ENCODE measurements at regions not wholly inside any gene's neighbourhood (a gene's known extent, or its start where the extent isn't known, plus 50 kb on each side); places are given as distances from the start of the nearest gene placed in this dataset.

- peaks cover 3% of the 10 kb centered on the region for H3K27me3 ChIP-seq (ENCODE audit: control insufficient read depth, insufficient read depth, low read length)
Observed at GRCh38 chr10:69723653-69724052, 78.1 kb upstream of the COL13A1 start.

DNA sequence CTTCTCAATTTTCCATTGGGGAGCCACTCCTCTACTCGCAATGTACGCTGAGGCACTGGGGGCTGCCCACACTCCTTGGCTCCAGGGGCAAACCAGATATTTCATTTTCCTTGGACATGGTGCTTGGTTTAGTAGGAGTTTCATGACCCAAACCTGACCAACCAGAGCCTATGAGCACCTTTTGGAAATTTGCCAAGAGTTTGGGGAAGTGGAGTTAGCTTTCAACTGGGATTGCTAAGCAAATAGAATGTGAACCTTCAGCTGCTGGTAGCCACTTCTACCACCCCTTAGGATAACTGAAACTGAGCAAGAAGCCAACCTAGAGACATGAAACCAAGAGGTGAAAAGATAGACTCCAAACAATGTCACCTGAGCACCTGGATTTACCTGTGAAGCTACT is 74.9 kb upstream of the COL13A1 start:
- Histone ChIP-seq H3K4me1 (ENCODE audit: control insufficient read depth, insufficient read depth, low read length) (peaks cover 8% of the 10 kb centered on the region), H3K9me3 (ENCODE audit: control insufficient read depth, low read length) (no peaks in the 10 kb centered on the region), H3K27me3 (ENCODE audit: control insufficient read depth, insufficient read depth, low read length) (no peaks in the 10 kb centered on the region), H3K36me3 (ENCODE audit: control insufficient read depth, insufficient read depth, low read length) (no peaks in the 10 kb centered on the region), H3K9ac (ENCODE audit: low read length) (no peak overlapping the region), H3K4me3 (ENCODE audit: low read length) (no peak overlapping the region)

More at GRCh38 chr10:69723653-69724052, 78.1 kb upstream of the COL13A1 start:
- Histone ChIP-seq H3K9ac (ENCODE audit: low read length) (no peak overlapping the region), H3K4me3 (ENCODE audit: low read length) (no peak overlapping the region), H3K4me1 (ENCODE audit: control insufficient read depth, insufficient read depth, low read length) (no peaks in the 10 kb centered on the region), H3K36me3 (ENCODE audit: control insufficient read depth, insufficient read depth, low read length) (no peaks in the 10 kb centered on the region), H3K9me3 (ENCODE audit: control insufficient read depth, low read length) (no peaks in the 10 kb centered on the region)

DNA sequence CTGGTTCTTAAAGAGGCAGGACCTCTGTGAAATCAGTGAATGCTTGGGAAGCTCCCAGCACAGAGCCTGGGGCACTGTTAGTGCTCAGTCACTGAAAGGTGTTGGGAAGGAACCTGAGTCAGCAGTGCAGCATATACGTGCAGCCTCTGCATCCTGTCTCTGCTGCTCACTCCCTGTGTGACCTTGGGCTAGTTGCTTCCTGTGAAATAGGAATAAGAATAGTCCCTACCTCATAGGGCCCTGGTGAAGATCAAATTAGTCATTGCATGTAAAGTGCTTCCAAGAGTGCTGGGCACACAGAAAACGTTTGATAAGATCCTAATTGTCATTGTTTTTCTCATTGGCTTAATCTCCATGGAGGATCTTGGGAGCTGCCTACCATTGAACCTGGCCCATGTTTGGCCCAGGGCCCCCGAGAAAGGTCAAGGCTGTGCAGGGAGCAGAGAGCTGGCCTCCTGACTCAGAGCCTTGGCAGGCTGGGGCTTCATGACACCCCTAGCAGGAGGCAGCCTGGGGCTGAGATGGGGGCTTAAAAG is 73.3 kb upstream of the COL13A1 start:
- H3K9ac ChIP-seq (ENCODE audit: low read length), result no peak overlapping the region
- H3K36me3 ChIP-seq (ENCODE audit: control insufficient read depth, insufficient read depth, low read length), result no peaks in the 10 kb centered on the region
- no peaks in the 10 kb centered on the region for H3K9me3 ChIP-seq (ENCODE audit: control insufficient read depth, low read length)
- H3K4me1 ChIP-seq (ENCODE audit: control insufficient read depth, insufficient read depth, low read length), result peaks cover 12% of the 10 kb centered on the region
- no peaks in the 10 kb centered on the region for H3K27me3 ChIP-seq (ENCODE audit: control insufficient read depth, insufficient read depth, low read length)
- H3K4me3 ChIP-seq (ENCODE audit: low read length), result no peak overlapping the region

DNA sequence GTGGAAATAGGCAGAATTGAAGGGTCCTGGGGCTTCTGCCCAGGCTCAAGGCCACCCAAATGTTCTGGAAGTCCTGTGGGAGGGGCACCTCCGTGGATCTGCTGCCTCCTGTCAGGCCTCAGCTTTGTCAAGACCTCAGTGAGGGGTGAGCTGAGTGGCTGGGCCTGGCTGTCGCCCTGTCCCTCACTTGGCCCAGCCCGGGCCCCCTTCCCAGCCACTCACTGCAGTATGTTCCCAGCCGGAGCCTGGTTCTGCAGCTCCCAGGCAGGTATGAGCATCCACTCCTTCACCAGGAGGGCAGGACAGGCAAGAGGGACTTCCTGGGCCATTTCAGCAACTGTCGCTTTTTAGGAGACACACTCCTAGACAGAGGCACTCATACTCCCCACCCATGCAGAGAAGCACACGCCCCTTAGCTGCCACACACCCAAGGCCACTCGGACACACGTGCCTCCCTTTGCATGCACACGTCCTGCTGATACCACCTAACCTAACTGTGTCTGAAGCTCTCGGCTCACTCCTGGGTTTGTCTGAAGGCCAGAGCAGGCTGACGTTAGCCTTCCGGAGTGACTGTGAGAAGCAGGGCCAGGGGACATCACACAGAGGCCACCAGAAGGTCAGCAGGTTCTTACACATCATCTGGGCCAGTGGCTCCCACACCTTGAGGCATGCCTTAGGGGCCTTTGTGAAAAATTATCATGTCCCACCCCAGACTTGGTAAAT is 72.2 kb upstream of the COL13A1 start:
- H3K4me1 ChIP-seq (ENCODE audit: control insufficient read depth, insufficient read depth, low read length), result peaks cover 23% of the 10 kb centered on the region

GRCh38 chr10:69730251-69731156 is 71.2 kb upstream of the COL13A1 start:
- no peak overlapping the region for H3K4me3 ChIP-seq (ENCODE audit: low read length)
- H3K27me3 ChIP-seq (ENCODE audit: control insufficient read depth, insufficient read depth, low read length), result no peaks in the 10 kb centered on the region
- no peaks in the 10 kb centered on the region for H3K36me3 ChIP-seq (ENCODE audit: control insufficient read depth, insufficient read depth, low read length)
- no peak overlapping the region for H3K9ac ChIP-seq (ENCODE audit: low read length)
- no peaks in the 10 kb centered on the region for H3K9me3 ChIP-seq (ENCODE audit: control insufficient read depth, low read length)
- peaks cover 25% of the 10 kb centered on the region for H3K4me1 ChIP-seq (ENCODE audit: control insufficient read depth, insufficient read depth, low read length)

More for the DNA sequence above, 72.2 kb upstream of the COL13A1 start:
- no peaks in the 10 kb centered on the region for H3K9me3 ChIP-seq (ENCODE audit: control insufficient read depth, low read length)
- H3K9ac ChIP-seq (ENCODE audit: low read length), result no peak overlapping the region
- no peaks in the 10 kb centered on the region for H3K27me3 ChIP-seq (ENCODE audit: control insufficient read depth, insufficient read depth, low read length)
- H3K4me3 ChIP-seq (ENCODE audit: low read length), result no peak overlapping the region
- H3K36me3 ChIP-seq (ENCODE audit: control insufficient read depth, insufficient read depth, low read length), result no peaks in the 10 kb centered on the region

DNA sequence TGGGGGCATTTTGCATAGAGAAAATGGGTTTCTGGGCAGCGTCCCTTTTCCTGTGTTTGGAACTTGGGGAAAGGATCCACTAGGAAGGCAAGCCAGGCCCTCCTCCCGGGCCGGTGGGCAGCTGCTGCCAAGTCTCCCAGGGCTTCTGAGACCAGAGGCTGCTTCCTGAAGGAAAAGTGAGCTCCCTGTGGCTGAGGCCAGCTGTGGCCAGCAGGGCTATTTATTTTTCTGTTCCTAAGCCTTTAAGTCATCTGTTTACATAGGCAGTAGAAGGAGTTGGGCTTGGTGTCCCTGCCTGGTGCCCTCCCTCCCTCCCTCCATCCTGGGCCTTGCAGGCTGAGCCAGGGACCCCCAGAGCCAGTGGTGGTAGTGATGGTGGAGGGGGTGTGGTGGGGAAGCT is 70.5 kb upstream of the COL13A1 start:
- Histone ChIP-seq H3K4me1 (ENCODE audit: control insufficient read depth, insufficient read depth, low read length) (peaks cover 25% of the 10 kb centered on the region), H3K9ac (ENCODE audit: low read length) (no peak overlapping the region), H3K9me3 (ENCODE audit: control insufficient read depth, low read length) (no peaks in the 10 kb centered on the region), H3K36me3 (ENCODE audit: control insufficient read depth, insufficient read depth, low read length) (no peaks in the 10 kb centered on the region), H3K27me3 (ENCODE audit: control insufficient read depth, insufficient read depth, low read length) (no peaks in the 10 kb centered on the region), H3K4me3 (ENCODE audit: low read length) (no peak overlapping the region)

- Histone ChIP-seq H3K27me3 (ENCODE audit: control insufficient read depth, insufficient read depth, low read length) (no peaks in the 10 kb centered on the region), H3K9ac (ENCODE audit: low read length) (no peak overlapping the region), H3K9me3 (ENCODE audit: control insufficient read depth, low read length) (no peaks in the 10 kb centered on the region), H3K4me3 (ENCODE audit: low read length) (no peak overlapping the region), H3K36me3 (ENCODE audit: control insufficient read depth, insufficient read depth, low read length) (no peaks in the 10 kb centered on the region), H3K4me1 (ENCODE audit: control insufficient read depth, insufficient read depth, low read length) (peaks cover 25% of the 10 kb centered on the region)
Observed at GRCh38 chr10:69731698-69732097, 70.0 kb upstream of the COL13A1 start.

DNA sequence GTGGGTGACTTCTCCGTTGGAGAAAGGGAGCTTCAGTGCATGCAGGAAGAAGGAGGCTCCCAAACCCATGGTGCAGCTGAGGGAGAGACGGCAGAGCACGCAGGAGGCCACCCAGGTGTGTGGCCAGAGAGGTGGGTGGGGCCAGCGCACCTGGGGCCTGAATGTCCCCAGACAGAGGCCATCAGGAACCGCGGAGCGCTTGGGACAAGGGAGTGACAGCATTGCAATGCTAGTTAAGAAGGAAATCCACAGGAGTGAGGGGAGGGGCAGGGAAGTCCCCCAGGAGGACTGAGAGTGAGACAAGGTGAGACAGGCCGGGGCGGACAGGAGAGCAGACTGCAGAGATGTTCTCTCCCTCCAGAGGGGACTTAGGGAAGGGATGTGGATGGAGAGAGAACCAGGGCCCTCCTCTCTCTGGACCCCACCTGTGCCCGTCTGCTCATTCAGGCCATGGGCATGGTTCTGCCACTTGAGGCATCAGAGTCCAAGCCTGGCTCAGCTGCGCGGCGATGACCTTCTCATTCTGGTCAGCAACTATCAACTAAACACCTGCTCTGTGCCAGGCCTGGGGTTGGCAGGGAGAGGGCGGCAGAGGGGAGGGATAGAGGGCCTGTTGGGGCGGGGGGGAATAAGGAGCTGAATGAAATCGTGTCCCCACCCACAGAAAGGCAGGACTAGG is 69.4 kb upstream of the COL13A1 start:
- no peaks in the 10 kb centered on the region for H3K27me3 ChIP-seq (ENCODE audit: control insufficient read depth, insufficient read depth, low read length)
- H3K4me1 ChIP-seq (ENCODE audit: control insufficient read depth, insufficient read depth, low read length), result peaks cover 25% of the 10 kb centered on the region
- H3K9me3 ChIP-seq (ENCODE audit: control insufficient read depth, low read length), result no peaks in the 10 kb centered on the region
- H3K36me3 ChIP-seq (ENCODE audit: control insufficient read depth, insufficient read depth, low read length), result no peaks in the 10 kb centered on the region
- H3K9ac ChIP-seq (ENCODE audit: low read length), result no peak overlapping the region
- H3K4me3 ChIP-seq (ENCODE audit: low read length), result no peak overlapping the region

GRCh38 chr10:69732826-69733150 is 68.9 kb upstream of the COL13A1 start:
- H3K4me1 ChIP-seq (ENCODE audit: control insufficient read depth, insufficient read depth, low read length), result peaks cover 25% of the 10 kb centered on the region
- H3K9ac ChIP-seq (ENCODE audit: low read length), result no peak overlapping the region
- H3K36me3 ChIP-seq (ENCODE audit: control insufficient read depth, insufficient read depth, low read length), result no peaks in the 10 kb centered on the region

DNA sequence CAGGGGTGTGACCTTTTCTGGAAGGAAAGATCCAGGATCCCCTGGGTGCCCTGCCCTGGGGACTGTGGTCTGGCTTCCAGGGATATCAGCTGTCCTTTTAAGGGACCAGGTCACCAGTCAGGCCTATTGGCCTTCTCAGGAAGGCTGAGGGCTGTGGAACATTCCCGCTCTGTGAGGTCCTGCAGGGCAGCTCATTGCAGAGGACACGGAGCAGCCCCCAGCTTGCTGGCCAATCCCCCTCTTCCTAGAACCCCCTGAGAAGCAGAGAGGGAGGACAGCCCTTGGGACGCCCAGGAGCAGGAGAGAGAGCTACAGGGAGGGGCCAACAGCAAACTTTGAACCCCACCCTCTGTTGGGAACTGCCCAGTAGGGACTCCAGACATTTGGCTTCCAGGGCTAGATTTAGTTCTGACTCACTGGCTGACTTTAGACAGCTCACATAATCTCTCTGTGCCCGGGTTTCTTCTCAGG is 67.9 kb upstream of the COL13A1 start:
- Histone ChIP-seq H3K9ac (ENCODE audit: low read length) (no peak overlapping the region), H3K9me3 (ENCODE audit: control insufficient read depth, low read length) (no peaks in the 10 kb centered on the region), H3K4me3 (ENCODE audit: low read length) (no peak overlapping the region), H3K36me3 (ENCODE audit: control insufficient read depth, insufficient read depth, low read length) (no peaks in the 10 kb centered on the region), H3K27me3 (ENCODE audit: control insufficient read depth, insufficient read depth, low read length) (no peaks in the 10 kb centered on the region), H3K4me1 (ENCODE audit: control insufficient read depth, insufficient read depth, low read length) (peaks cover 25% of the 10 kb centered on the region)

More at GRCh38 chr10:69732826-69733150, 68.9 kb upstream of the COL13A1 start:
- Histone ChIP-seq H3K9me3 (ENCODE audit: control insufficient read depth, low read length) (no peaks in the 10 kb centered on the region), H3K27me3 (ENCODE audit: control insufficient read depth, insufficient read depth, low read length) (no peaks in the 10 kb centered on the region), H3K4me3 (ENCODE audit: low read length) (no peak overlapping the region)

- Histone ChIP-seq H3K27me3 (ENCODE audit: control insufficient read depth, insufficient read depth, low read length) (no peaks in the 10 kb centered on the region), H3K9ac (ENCODE audit: low read length) (no peak overlapping the region), H3K4me3 (ENCODE audit: low read length) (no peak overlapping the region), H3K36me3 (ENCODE audit: control insufficient read depth, insufficient read depth, low read length) (no peaks in the 10 kb centered on the region), H3K9me3 (ENCODE audit: control insufficient read depth, low read length) (no peaks in the 10 kb centered on the region), H3K4me1 (ENCODE audit: control insufficient read depth, insufficient read depth, low read length) (peaks cover 25% of the 10 kb centered on the region)
Observed at GRCh38 chr10:69734416-69734796, 67.3 kb upstream of the COL13A1 start.

All from mucosa of stomach (tissue), 1 donor.